ENCODE measurements at regions not wholly inside any gene's neighbourhood (a gene's known extent, or its start where the extent isn't known, plus 50 kb on each side); places are given as distances from the start of the nearest gene placed in this dataset.

- Histone ChIP-seq H3K27ac (no peak overlapping the region), H3K36me3 (no peaks in the 10 kb centered on the region), H3K27me3 (ENCODE audit: low read depth) (no peaks in the 10 kb centered on the region), H3K4me3 (no peak overlapping the region), H3K9me3 (no peaks in the 10 kb centered on the region), H3K4me1 (no peaks in the 10 kb centered on the region)
- no peak for ATAC-seq
- DNase-seq: no peak
- intact Hi-C loops (cut with DNase I): no loop called here
- no peak for TF ChIP-seq CTCF (IDR thresholded peaks at IDR 0.05)
These were observed 830.2 kb upstream of the KLHL1 start for GRCh38 chr13:70938462-70938861.

GRCh38 chr13:70932511-70932910, 824.3 kb upstream of the KLHL1 start:
- Histone ChIP-seq H3K27ac (no peak overlapping the region), H3K9me3 (no peaks in the 10 kb centered on the region), H3K4me3 (no peak overlapping the region), H3K27me3 (ENCODE audit: low read depth) (no peaks in the 10 kb centered on the region), H3K4me1 (no peaks in the 10 kb centered on the region), H3K36me3 (no peaks in the 10 kb centered on the region)
- no peak for ATAC-seq
- TF ChIP-seq CTCF (IDR thresholded peaks at IDR 0.05): no peak
- intact Hi-C loops (cut with DNase I): no loop called here
- no peak for DNase-seq

- Histone ChIP-seq H3K4me3 (no peak overlapping the region), H3K27me3 (ENCODE audit: low read depth) (no peaks in the 10 kb centered on the region), H3K36me3 (no peaks in the 10 kb centered on the region), H3K4me1 (no peaks in the 10 kb centered on the region), H3K9me3 (no peaks in the 10 kb centered on the region), H3K27ac (no peak overlapping the region)
- TF ChIP-seq CTCF (IDR thresholded peaks at IDR 0.05): no peak
- DNase-seq (no peak), ATAC-seq (peak in 1 of 2 donors; percentile 39)
- intact Hi-C loops (cut with DNase I): no loop called here
These were observed 815.9 kb upstream of the KLHL1 start for GRCh38 chr13:70923863-70924752.

- TF ChIP-seq CTCF (IDR thresholded peaks at IDR 0.05): no peak
- DNase-seq: no peak
- Histone ChIP-seq H3K27ac (no peak overlapping the region), H3K4me1 (no peaks in the 10 kb centered on the region), H3K27me3 (ENCODE audit: low read depth) (no peaks in the 10 kb centered on the region), H3K4me3 (no peak overlapping the region), H3K9me3 (no peaks in the 10 kb centered on the region), H3K36me3 (no peaks in the 10 kb centered on the region)
- intact Hi-C loops (cut with DNase I): no loop called here
- no peak for ATAC-seq
These were observed 803.0 kb upstream of the KLHL1 start for GRCh38 chr13:70911286-70911685.

- no peak overlapping the region for H3K27ac ChIP-seq
- H3K27me3 ChIP-seq (ENCODE audit: low read depth): no peaks in the 10 kb centered on the region
- ATAC-seq: no peak
- no peak for TF ChIP-seq CTCF (IDR thresholded peaks at IDR 0.05)
- DNase-seq: no peak
- no peaks in the 10 kb centered on the region for H3K36me3 ChIP-seq
- intact Hi-C loops (cut with DNase I): no loop called here
- H3K4me1 ChIP-seq: no peaks in the 10 kb centered on the region
- H3K9me3 ChIP-seq: no peaks in the 10 kb centered on the region
- no peak overlapping the region for H3K4me3 ChIP-seq
These were observed 800.5 kb upstream of the KLHL1 start for GRCh38 chr13:70908795-70909194.
